GM12878 (cell line): ENCODE measurements at regions not wholly inside any gene's neighbourhood (a gene's known extent, or its start where the extent isn't known, plus 50 kb on each side); places are given as distances from the start of the nearest gene placed in this dataset.

ENCODE experiments used
- ATAC-seq: fragments of 200-7000 bp; cut with Tn5 transposase; 3 replicates; pipeline ENCODE4 v1.9.1; 2020; ENCODE audit warnings: mild to moderate bottlenecking, moderate library complexity
- BruUV-seq: library from RNA; stranded (reverse); fragments of 400-500 nt; replicated peaks from 2 replicates; lab custom pipeline; 2021; lab: Mats Ljungman, UMichigan
- CTCF ChIA-PET: fragments of 300-600 bp; sonication (Branson Sonifier 250); formaldehyde crosslinking; extraction: SDS; loops from one replicate; lab custom pipeline; 2021; ENCODE audit warnings: inconsistent platforms; lab: Yijun Ruan, JAX
- POLR2A ChIA-PET: fragments of 350-600 bp; formaldehyde crosslinking; extraction: SDS; loops from one replicate; lab custom pipeline; 2021; ENCODE audit warnings: inconsistent platforms; lab: Charles Lee
- RAD21 ChIA-PET: fragments of 300-600 bp; sonication (Branson Sonifier 250); formaldehyde crosslinking; loops from one replicate; lab custom pipeline; 2023; ENCODE audit warnings: antibody characterized with exemption; ENCODE audit not compliant: unreplicated experiment; lab: Charles Lee
- SMC1A ChIA-PET: fragments of 300-600 bp; sonication (Branson Sonifier 250); formaldehyde crosslinking; loops from one replicate; lab custom pipeline; 2023; ENCODE audit not compliant: unreplicated experiment, uncharacterized antibody; lab: Charles Lee
- DNase-seq: peaks from one replicate; pipeline ENCODE4 v3.0.0-alpha.2; 2011; ENCODE audit warnings: low read depth, low spot score
- FAIRE-seq: peaks from 3 replicates; lab custom pipeline; 2011; peaks lifted over from hg19 to GRCh38; lab: Jason Lieb, UNC
- H2AFZ ChIP-seq: 2 replicates; pipeline ENCODE4 v1.6.0; 2011; ENCODE audit warnings: low read depth, low read length, control low read depth; ENCODE audit not compliant: control insufficient read depth
- H3K27ac ChIP-seq: 2 replicates; pipeline ENCODE4 v1.5.1; 2011; ENCODE audit warnings: control low read depth; ENCODE audit not compliant: control insufficient read depth, insufficient read depth
- H3K27me3 ChIP-seq, 2 experiments: replicated peaks in 1 of 2; 2 replicates each; pipeline versions ENCODE4 v1.6.0 to v1.6.1; 2011; ENCODE audit warnings: low read length in 1 of 2; ENCODE audit not compliant: control insufficient read depth in 2 of 2, insufficient read depth in 2 of 2
- H3K36me3 ChIP-seq, 2 experiments: 2 replicates each; pipeline ENCODE4 v1.5.1; 2011; ENCODE audit warnings: low read length in 1 of 2; ENCODE audit not compliant: control insufficient read depth in 2 of 2, insufficient read depth in 2 of 2
- H3K4me1 ChIP-seq: 2 replicates; pipeline ENCODE4 v1.6.1; 2011; ENCODE audit warnings: mild to moderate bottlenecking, low read length, moderate library complexity, mixed read lengths; ENCODE audit not compliant: control insufficient read depth, insufficient read depth
- H3K4me2 ChIP-seq: 2 replicates; pipeline ENCODE4 v1.6.0; 2011; ENCODE audit warnings: control low read depth; ENCODE audit not compliant: control insufficient read depth, insufficient read depth
- H3K4me3 ChIP-seq: fragments of 200-600 bp; sonication (generic); 2 replicates; pipeline ENCODE4 v1.5.1; 2016
- H3K79me2 ChIP-seq: 2 replicates; pipeline ENCODE4 v1.6.0; 2011; ENCODE audit warnings: low read length; ENCODE audit not compliant: control insufficient read depth, insufficient read depth
- H3K9ac ChIP-seq: 2 replicates; pipeline ENCODE4 v1.8.0; 2011; ENCODE audit warnings: low read length, control low read depth, mixed read lengths; ENCODE audit not compliant: control insufficient read depth, insufficient read depth
- H3K9me3 ChIP-seq: replicated peaks from 3 replicates; pipeline ENCODE4 v1.5.1; 2011; ENCODE audit warnings: mild to moderate bottlenecking, low read length; ENCODE audit not compliant: control insufficient read depth, insufficient read depth
- H4K20me1 ChIP-seq: 2 replicates; pipeline ENCODE4 v1.6.0; 2011; ENCODE audit not compliant: control insufficient read depth, insufficient read depth
- EED ChIP-seq: sonication (generic); IDR thresholded peaks from 2 replicates; pipeline ENCODE4 v1.6.1; 2016; ENCODE audit warnings: antibody characterized with exemption, low read depth
- PML ChIP-seq: IDR thresholded peaks from 2 replicates; pipeline ENCODE4 v1.6.1; 2012; ENCODE audit warnings: low read length, inconsistent platforms
- RUNX3 ChIP-seq: IDR thresholded peaks from 2 replicates; pipeline ENCODE4 v1.6.1; 2012; ENCODE audit warnings: low read length, inconsistent platforms
- SPI1 ChIP-seq: IDR thresholded peaks from 2 replicates; pipeline ENCODE4 v1.6.1; 2011; ENCODE audit warnings: low read depth, mild to moderate bottlenecking, low read length, moderate library complexity, borderline replicate concordance; ENCODE audit not compliant: insufficient read depth
- SREBF1 ChIP-seq: IDR thresholded peaks from 2 replicates; pipeline ENCODE4 v1.6.1; 2012; ENCODE audit warnings: mild to moderate bottlenecking, low read length
- WGBS: methylation state at CpG from one replicate; pipeline ENCODE4 v1.1.6; 2016; ENCODE audit warnings: low lambda C conversion rate; ENCODE audit not compliant: insufficient replicate concordance, insufficient coverage; ENCODE audit errors: missing lambda C conversion rate; 5-methylcytosine and 5-hydroxymethylcytosine counted together
- in situ Hi-C: fragments of 300-500 bp; cut with MboI; formaldehyde crosslinking; loops from 9 replicates; pipeline ENCODE4 v1.14.3; 2018; ENCODE audit warnings: mixed read lengths
- intact Hi-C: fragments of 100-400 bp; cut with micrococcal nuclease; formaldehyde crosslinking; loops from one replicate; pipeline ENCODE4 v1.14.2; 2022; ENCODE audit not compliant: unreplicated experiment
- TF ChIP-seq, protein P1 (sequence below): IDR thresholded peaks from 2 replicates; pipeline ENCODE4 v1.6.1; 2011; ENCODE audit warnings: borderline replicate concordance, low read depth, mild to moderate bottlenecking, moderate library complexity, low read length; ENCODE audit not compliant: insufficient read depth, poor library complexity, severe bottlenecking

DNA sequence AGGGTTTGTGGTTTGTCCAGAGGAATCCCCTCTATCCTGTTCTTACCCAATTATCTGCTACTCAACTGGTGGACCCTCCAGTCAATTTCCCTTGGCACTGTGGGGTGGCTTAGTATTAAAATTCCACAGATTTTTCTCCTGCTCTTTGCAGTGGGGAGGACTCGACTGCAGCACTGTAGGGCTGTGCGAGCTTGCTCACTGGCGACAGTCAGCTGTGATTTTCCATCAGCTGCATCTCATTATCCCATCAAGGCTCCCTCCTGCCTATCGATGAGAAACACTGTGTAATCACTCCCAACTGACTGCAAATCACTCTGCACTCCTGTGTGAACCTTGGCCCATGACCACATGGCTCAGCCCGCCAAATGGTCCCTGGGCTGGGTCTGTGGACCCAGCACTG, 90.5 kb upstream of the MAF start:
- H3K9ac ChIP-seq, result no peak overlapping the region
- no TSS peak for BruUV-seq
- 13% methylated on average over 5 of the region's 5 CpGs for WGBS
- intact Hi-C loops, result no loop called here
- no peaks in the 10 kb centered on the region for H3K36me3 ChIP-seq
- no peak for FAIRE-seq
- ChIA-PET RAD21 (no interaction called here), CTCF (interaction anchor here (0.6 kb wide), 1 partner anchor 1399 kb away, joined by 3 read pairs; no protein-coding TSS in a partner anchor), SMC1A (no interaction called here), POLR2A (no interaction called here)
- no peaks in the 10 kb centered on the region for H4K20me1 ChIP-seq
- no peaks in the 10 kb centered on the region for H3K4me1 ChIP-seq
- H3K4me2 ChIP-seq, result no peak overlapping the region
- ATAC-seq, result no peak
- H3K27me3 ChIP-seq, result no peaks in the 10 kb centered on the region
- H3K27ac ChIP-seq, result no peak overlapping the region
- TF ChIP-seq, protein P1, sequence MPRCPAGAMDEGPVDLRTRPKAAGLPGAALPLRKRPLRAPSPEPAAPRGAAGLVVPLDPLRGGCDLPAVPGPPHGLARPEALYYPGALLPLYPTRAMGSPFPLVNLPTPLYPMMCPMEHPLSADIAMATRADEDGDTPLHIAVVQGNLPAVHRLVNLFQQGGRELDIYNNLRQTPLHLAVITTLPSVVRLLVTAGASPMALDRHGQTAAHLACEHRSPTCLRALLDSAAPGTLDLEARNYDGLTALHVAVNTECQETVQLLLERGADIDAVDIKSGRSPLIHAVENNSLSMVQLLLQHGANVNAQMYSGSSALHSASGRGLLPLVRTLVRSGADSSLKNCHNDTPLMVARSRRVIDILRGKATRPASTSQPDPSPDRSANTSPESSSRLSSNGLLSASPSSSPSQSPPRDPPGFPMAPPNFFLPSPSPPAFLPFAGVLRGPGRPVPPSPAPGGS, result no peak
- no peak for TF ChIP-seq PML
- no peak for TF ChIP-seq SPI1
- H3K79me2 ChIP-seq, result no peaks in the 10 kb centered on the region
- no peaks in the 10 kb centered on the region for H3K9me3 ChIP-seq
- no peak for DNase-seq
- H3K4me3 ChIP-seq, result no peak overlapping the region
- H2AFZ ChIP-seq, result no peak overlapping the region
- in situ Hi-C loops, result no loop called here

DNA sequence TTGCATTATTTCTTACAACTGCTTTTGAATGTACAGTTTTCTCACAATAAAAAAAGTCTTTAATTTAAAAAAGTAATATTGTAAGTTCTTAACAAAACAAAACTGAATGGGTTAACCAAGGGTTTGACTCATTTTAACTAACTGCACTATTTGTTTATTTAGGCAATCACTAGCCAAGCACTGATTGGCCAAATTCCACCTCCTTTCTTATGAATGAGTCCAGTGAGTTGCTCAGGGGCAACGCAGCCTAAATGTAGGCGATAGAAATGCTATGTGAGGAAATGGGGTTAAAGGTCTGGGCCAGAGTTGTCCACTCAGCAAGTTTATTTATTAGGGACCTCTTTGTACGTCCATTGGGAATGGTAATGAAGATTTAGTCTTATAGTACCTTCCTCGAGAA, 89.6 kb upstream of the MAF start:
- ChIA-PET POLR2A (no interaction called here), CTCF (no interaction called here), SMC1A (interaction anchor here (0.6 kb wide), 1 partner anchor 117 kb away, joined by 3 read pairs; no protein-coding TSS in a partner anchor), RAD21 (no interaction called here)
- no TSS peak for BruUV-seq
- no peak for ATAC-seq
- no peak for FAIRE-seq
- H3K9ac ChIP-seq, result no peak overlapping the region
- intact Hi-C loops, result no loop called here
- H3K79me2 ChIP-seq, result no peaks in the 10 kb centered on the region
- TF ChIP-seq EED (no peak), SREBF1 (no peak), RUNX3 (no peak)
- no peaks in the 10 kb centered on the region for H3K27me3 ChIP-seq
- H3K9me3 ChIP-seq, result no peaks in the 10 kb centered on the region
- H3K4me3 ChIP-seq, result no peak overlapping the region
- H3K27ac ChIP-seq, result no peak overlapping the region
- WGBS, result 29% methylated on average over 4 of the region's 4 CpGs
- H3K36me3 ChIP-seq, result no peaks in the 10 kb centered on the region
- H3K4me1 ChIP-seq, result no peaks in the 10 kb centered on the region
- no peak overlapping the region for H2AFZ ChIP-seq
- in situ Hi-C loops, result no loop called here
- no peak for DNase-seq
- no peaks in the 10 kb centered on the region for H4K20me1 ChIP-seq
- no peak overlapping the region for H3K4me2 ChIP-seq
